BE2C (cell line): ENCODE measurements at regions not wholly inside any gene's neighbourhood (a gene's known extent, or its start where the extent isn't known, plus 50 kb on each side); places are given as distances from the start of the nearest gene placed in this dataset.

Source experiments
- DNase-seq: peaks from one replicate; pipeline ENCODE4 v3.0.0-alpha.2; 2020
- H3K27me3 ChIP-seq: fragments of 250-450 bp; sonication (Bioruptor Pico); 2 replicates; pipeline ENCODE4 v1.5.1; 2020; ENCODE audit warnings: mild to moderate bottlenecking
- H3K36me3 ChIP-seq: fragments of 250-450 bp; sonication (Bioruptor Pico); 2 replicates; pipeline ENCODE4 v1.5.1; 2020; ENCODE audit warnings: mild to moderate bottlenecking
- H3K4me1 ChIP-seq: fragments of 250-450 bp; sonication (Bioruptor Pico); 2 replicates; pipeline ENCODE4 v1.5.1; 2020
- H3K4me3 ChIP-seq: 2 replicates; pipeline ENCODE4 v1.5.1; 2011; ENCODE audit warnings: low read depth, low read length
- H3K9me3 ChIP-seq: fragments of 250-450 bp; sonication (Bioruptor Pico); 2 replicates; pipeline ENCODE4 v1.5.1; 2020
- CTCF ChIP-seq: IDR thresholded peaks from 2 replicates; pipeline ENCODE4 v1.5.1; 2012; ENCODE audit warnings: mild to moderate bottlenecking, low read depth, low read length

DNA sequence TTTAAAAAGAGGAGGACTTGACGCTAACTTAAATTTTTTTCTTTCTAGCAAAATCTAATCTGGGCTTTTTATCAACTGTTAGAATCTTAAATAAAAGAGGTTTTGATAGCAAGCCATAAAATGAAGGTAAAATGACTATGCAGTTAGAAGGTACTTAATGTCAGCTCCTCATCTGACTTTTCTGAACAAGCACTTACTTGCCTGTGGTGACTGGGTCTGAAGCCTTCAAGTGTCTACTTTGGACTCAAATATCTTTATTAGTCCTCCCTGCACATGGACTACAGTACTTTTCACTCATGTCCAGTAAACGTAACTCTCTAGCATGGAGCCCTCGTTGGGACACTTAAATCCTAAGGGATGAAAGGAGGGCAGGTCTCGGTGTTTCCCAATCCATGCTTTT lies 135.9 kb downstream of the P2RY1 start:
- no peak for TF ChIP-seq CTCF
- H3K27me3 ChIP-seq: no peaks in the 10 kb centered on the region
- H3K4me3 ChIP-seq: no peak overlapping the region
- no peak for DNase-seq
- H3K9me3 ChIP-seq: no peaks in the 10 kb centered on the region
- H3K4me1 ChIP-seq: no peaks in the 10 kb centered on the region
- no peaks in the 10 kb centered on the region for H3K36me3 ChIP-seq

DNA sequence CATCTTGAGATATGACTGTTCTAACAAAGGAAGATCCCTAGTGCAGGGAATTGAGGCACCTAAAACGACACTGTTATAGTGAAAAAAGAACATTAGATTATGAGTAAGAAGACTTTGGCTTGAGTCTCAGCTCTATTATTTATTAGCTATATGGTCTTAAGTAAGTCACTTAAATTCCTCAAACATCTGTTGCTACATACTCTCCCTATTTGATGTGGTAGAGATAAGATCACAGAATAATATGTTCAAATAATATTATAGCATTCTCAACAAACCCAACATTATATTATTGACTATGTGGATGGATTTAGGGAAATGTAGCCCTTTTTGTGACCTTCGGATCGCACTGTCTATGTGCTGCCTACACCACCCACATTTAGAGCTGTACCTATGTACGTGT lies 136.9 kb downstream of the P2RY1 start:
- Histone ChIP-seq H3K9me3 (no peaks in the 10 kb centered on the region), H3K27me3 (no peaks in the 10 kb centered on the region), H3K36me3 (no peaks in the 10 kb centered on the region), H3K4me3 (no peak overlapping the region), H3K4me1 (no peaks in the 10 kb centered on the region)
- no peak for TF ChIP-seq CTCF
- no peak for DNase-seq

- H3K9me3 ChIP-seq: no peaks in the 10 kb centered on the region
- H3K27me3 ChIP-seq: no peaks in the 10 kb centered on the region
- TF ChIP-seq CTCF: no peak
- H3K4me3 ChIP-seq: no peak overlapping the region
- DNase-seq: no peak
- no peaks in the 10 kb centered on the region for H3K36me3 ChIP-seq
- H3K4me1 ChIP-seq: no peaks in the 10 kb centered on the region
Measured at GRCh38 chr3:152973575-152973974, 138.6 kb downstream of the P2RY1 start.

DNA sequence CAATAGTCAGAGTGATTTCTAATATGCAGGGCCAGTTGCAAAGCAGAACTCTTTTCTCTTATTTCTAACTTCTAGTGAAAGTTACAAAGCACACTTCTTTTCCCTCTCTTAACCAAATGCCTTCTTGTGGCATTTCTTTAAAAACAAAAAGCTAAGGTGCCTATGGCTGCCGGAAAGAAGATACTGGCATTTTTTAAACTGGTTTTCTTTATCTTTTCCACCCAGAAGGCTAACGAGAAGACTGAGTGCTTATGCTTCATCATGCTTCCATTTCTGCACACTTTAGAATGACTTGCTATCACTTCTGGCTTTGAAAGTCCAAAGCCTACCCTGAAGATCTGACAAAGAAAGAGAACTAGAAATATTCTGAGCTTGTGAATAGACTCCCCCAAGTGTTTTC lies 141.3 kb downstream of the P2RY1 start:
- no peak for TF ChIP-seq CTCF
- H3K36me3 ChIP-seq: no peaks in the 10 kb centered on the region
- no peak for DNase-seq
- no peaks in the 10 kb centered on the region for H3K27me3 ChIP-seq
- no peak overlapping the region for H3K4me3 ChIP-seq
- no peaks in the 10 kb centered on the region for H3K9me3 ChIP-seq
- H3K4me1 ChIP-seq: no peaks in the 10 kb centered on the region

DNA sequence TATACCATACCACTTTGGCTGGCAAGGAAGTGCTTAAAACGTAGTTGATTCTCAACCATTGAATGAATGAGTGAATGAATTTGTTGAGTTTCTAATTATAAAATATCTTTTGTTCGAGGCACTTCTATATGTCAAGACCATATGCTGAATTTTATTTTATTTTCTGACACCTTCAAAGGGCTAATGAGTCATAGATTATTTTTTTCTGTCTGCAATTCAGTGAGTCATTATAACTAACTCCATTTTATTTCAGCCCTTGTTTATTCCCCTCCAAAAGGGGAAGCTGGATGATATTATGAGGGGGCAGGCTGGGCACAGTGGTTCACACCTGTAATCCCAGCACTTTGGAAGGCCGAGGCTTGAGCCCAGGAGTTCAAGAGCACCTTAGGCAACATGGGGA lies 142.4 kb downstream of the P2RY1 start:
- H3K36me3 ChIP-seq: no peaks in the 10 kb centered on the region
- H3K27me3 ChIP-seq: no peaks in the 10 kb centered on the region
- no peak for DNase-seq

GRCh38 chr3:152978152-152978551 lies 143.2 kb downstream of the P2RY1 start:
- H3K36me3 ChIP-seq: no peaks in the 10 kb centered on the region
- no peak for TF ChIP-seq CTCF
- H3K4me3 ChIP-seq: no peak overlapping the region
- no peaks in the 10 kb centered on the region for H3K4me1 ChIP-seq
- no peaks in the 10 kb centered on the region for H3K9me3 ChIP-seq
- no peak for DNase-seq
- H3K27me3 ChIP-seq: no peaks in the 10 kb centered on the region

More for the DNA sequence above, 142.4 kb downstream of the P2RY1 start:
- Histone ChIP-seq H3K4me3 (no peak overlapping the region), H3K4me1 (no peaks in the 10 kb centered on the region), H3K9me3 (no peaks in the 10 kb centered on the region)
- no peak for TF ChIP-seq CTCF
